Endothelial cell of umbilical vein (primary cell): ENCODE measurements at regions not wholly inside any gene's neighbourhood (a gene's known extent, or its start where the extent isn't known, plus 50 kb on each side); places are given as distances from the start of the nearest gene placed in this dataset.

Experiments used
- BruUV-seq: library from RNA; stranded (reverse); fragments of 400-500 nt; replicated peaks from 2 replicates; lab custom pipeline; 2021; lab: Mats Ljungman, UMichigan
- CTCF ChIA-PET: fragments of 300-600, 350-600 bp; sonication (Branson Sonifier 250); formaldehyde crosslinking; loops from one replicate; lab custom pipeline; 2021; ENCODE audit warnings: antibody characterized with exemption, inconsistent platforms; lab: Charles Lee
- POLR2A ChIA-PET: fragments of 300-600, 350-600 bp; sonication (Branson Sonifier 250); formaldehyde crosslinking; loops from one replicate; lab custom pipeline; 2021; ENCODE audit warnings: antibody characterized with exemption, inconsistent platforms; lab: Charles Lee
- DNase-seq: peaks from one replicate; pipeline ENCODE4 v3.0.0-alpha.2; 2011; ENCODE audit warnings: low read depth, low spot score
- FAIRE-seq: peaks from 2 replicates; lab custom pipeline; 2011; peaks lifted over from hg19 to GRCh38; lab: Jason Lieb, UNC
- H2AFZ ChIP-seq: 2 replicates; pipeline ENCODE4 v1.6.0; 2012; ENCODE audit warnings: low read depth, low read length, control low read depth, inconsistent platforms
- H3K27ac ChIP-seq: 2 replicates; pipeline ENCODE4 v1.5.1; 2011; ENCODE audit warnings: low read depth, mild to moderate bottlenecking, control low read depth, low read length, moderate library complexity; ENCODE audit not compliant: insufficient read depth
- H3K27me3 ChIP-seq, 2 experiments: 2 replicates each; pipeline versions ENCODE4 v1.6.0 to v1.6.1; 2011; ENCODE audit warnings: low read length in 2 of 2, mixed read lengths in 1 of 2; ENCODE audit not compliant: control insufficient read depth in 2 of 2, insufficient read depth in 2 of 2
- H3K36me3 ChIP-seq, 2 experiments: 2 replicates in 1 of 2; 3 replicates in 1 of 2; pipeline ENCODE4 v1.5.1; 2011; ENCODE audit warnings: low read length in 2 of 2, mild to moderate bottlenecking in 1 of 2, moderate library complexity in 1 of 2; ENCODE audit not compliant: control insufficient read depth in 2 of 2, insufficient read depth in 2 of 2; ENCODE audit errors: extremely low read depth in 1 of 2
- H3K4me1 ChIP-seq: 3 replicates; pipeline ENCODE4 v1.5.1; 2011; ENCODE audit warnings: mild to moderate bottlenecking, low read length; ENCODE audit not compliant: control insufficient read depth, insufficient read depth; ENCODE audit errors: extremely low read depth
- H3K4me2 ChIP-seq: 2 replicates; pipeline ENCODE4 v1.6.1; 2011; ENCODE audit warnings: low read length, control low read depth, mixed read lengths; ENCODE audit not compliant: insufficient read depth
- H3K4me3 ChIP-seq, 3 experiments: fragments of 200-600 bp in 1 of 3; sonication (generic), shearing (Covaris generic) in 1 of 3; replicated peaks in 1 of 3; 2 replicates each; pipeline ENCODE4 v1.5.1; 2011 to 2016; ENCODE audit warnings: control low read depth in 3 of 3, low read length in 3 of 3, mild to moderate bottlenecking in 2 of 3, inconsistent platforms in 1 of 3, low read depth in 1 of 3, moderate library complexity in 1 of 3; ENCODE audit not compliant: insufficient read depth in 1 of 3
- H3K79me2 ChIP-seq: 2 replicates; pipeline ENCODE4 v1.6.0; 2012; ENCODE audit warnings: low read length, inconsistent platforms; ENCODE audit not compliant: control insufficient read depth, insufficient read depth
- H3K9ac ChIP-seq: replicated peaks from 2 replicates; pipeline ENCODE3; 2011; ENCODE audit warnings: low read length, control low read depth; ENCODE audit not compliant: insufficient read depth; ENCODE audit errors: extremely low read depth
- H3K9me1 ChIP-seq: replicated peaks from 3 replicates; pipeline ENCODE4 v1.6.0; 2011; ENCODE audit warnings: mild to moderate bottlenecking, low read length; ENCODE audit not compliant: control insufficient read depth, insufficient read depth; ENCODE audit errors: extremely low read depth
- H3K9me3 ChIP-seq: replicated peaks from 2 replicates; pipeline ENCODE4 v1.5.1; 2012; ENCODE audit warnings: low read length, inconsistent platforms; ENCODE audit not compliant: control insufficient read depth, insufficient read depth
- H4K20me1 ChIP-seq: replicated peaks from 2 replicates; pipeline ENCODE3; 2011; ENCODE audit warnings: mild to moderate bottlenecking, low read length; ENCODE audit not compliant: control insufficient read depth, insufficient read depth; ENCODE audit errors: extremely low read depth
- CTCF ChIP-seq, 2 donors: IDR thresholded peaks; 1 replicate in 1 of 2; 2 replicates in 1 of 2; pipeline ENCODE4 v1.5.1; 2011; ENCODE audit warnings: low read length in 2 of 2, mild to moderate bottlenecking in 2 of 2, moderate library complexity in 2 of 2, control low read depth in 1 of 2, inconsistent platforms in 1 of 2, low read depth in 1 of 2; ENCODE audit not compliant: insufficient read depth in 1 of 2; ENCODE audit errors: extremely low read depth in 1 of 2
- EZH2 ChIP-seq: IDR thresholded peaks from 2 replicates; pipeline ENCODE4 v1.6.1; 2012; ENCODE audit warnings: borderline replicate concordance, low read depth, mild to moderate bottlenecking, moderate library complexity, low read length, inconsistent platforms; ENCODE audit not compliant: severe bottlenecking
- FOS ChIP-seq: IDR thresholded peaks from 2 replicates; pipeline ENCODE4 v1.6.1; 2011; ENCODE audit warnings: mild to moderate bottlenecking, low read length, moderate library complexity, borderline replicate concordance; ENCODE audit not compliant: insufficient read depth
- GATA2 ChIP-seq: IDR thresholded peaks from 2 replicates; pipeline ENCODE4 v1.7.0; 2011; ENCODE audit warnings: low read depth, mild to moderate bottlenecking, moderate library complexity, mixed read lengths, low read length; ENCODE audit not compliant: insufficient read length, insufficient read depth
- JUN ChIP-seq: IDR thresholded peaks from 2 replicates; pipeline ENCODE4 v1.6.1; 2011; ENCODE audit warnings: borderline replicate concordance, low read depth; ENCODE audit not compliant: insufficient read length, insufficient read depth
- MAX ChIP-seq: IDR thresholded peaks from 2 replicates; pipeline ENCODE4 v1.6.1; 2011; ENCODE audit not compliant: insufficient read depth, insufficient read length
- MYC ChIP-seq: IDR thresholded peaks from one replicate; pipeline ENCODE4 v1.6.1; 2011; ENCODE audit warnings: mild to moderate bottlenecking, low read depth, low read length
- POLR2A ChIP-seq: IDR thresholded peaks from 2 replicates; pipeline ENCODE4 v1.6.1; 2012; ENCODE audit warnings: low read depth, mild to moderate bottlenecking, control low read depth, low read length
- POLR2AphosphoS5 ChIP-seq: IDR thresholded peaks from 2 replicates; pipeline ENCODE4 v1.6.1; 2012; ENCODE audit warnings: low read depth, mild to moderate bottlenecking, control low read depth, low read length, moderate library complexity; ENCODE audit not compliant: insufficient read depth
- dilution Hi-C: fragments of 300-500 bp; cut with MboI; formaldehyde crosslinking; loops from one replicate; pipeline ENCODE4 v1.15.0; 2019; ENCODE audit warnings: low sequenced_read_pairs; ENCODE audit not compliant: extremely low pct_ligation_motif_present
- intact Hi-C: fragments of 100-400 bp; cut with micrococcal nuclease; formaldehyde crosslinking; loops from one replicate; pipeline ENCODE4 v1.10.0; 2022

- Histone ChIP-seq H3K4me1 (no peaks in the 10 kb centered on the region), H2AFZ (no peak overlapping the region), H3K4me2 (no peak overlapping the region), H3K9me3 (peaks cover 13% of the 10 kb centered on the region), H3K27me3 (no peaks in the 10 kb centered on the region), H3K9me1 (no peaks in the 10 kb centered on the region), H3K79me2 (no peaks in the 10 kb centered on the region), H4K20me1 (no peaks in the 10 kb centered on the region), H3K27ac (no peak overlapping the region), H3K36me3 (no peaks in the 10 kb centered on the region), H3K9ac (no peak overlapping the region), H3K4me3 (no peak overlapping the region)
- DNase-seq (no peak), FAIRE-seq (no peak)
- no TSS peak for BruUV-seq
- CTCF ChIA-PET = no interaction called here
- intact Hi-C loops = no loop called here
- dilution Hi-C loops = no loop called here
- no peak for TF ChIP-seq FOS
- TF ChIP-seq MAX = no peak
- no peak for TF ChIP-seq CTCF (IDR thresholded peaks at IDR 0.05; ENCODE audit: extremely low read depth in 1 of 2, insufficient read depth in 1 of 2, low read depth in 1 of 2, low read length in 2 of 2)
- no peak for TF ChIP-seq GATA2
- TF ChIP-seq POLR2A = no peak
- no peak for TF ChIP-seq MYC
- TF ChIP-seq EZH2 = no peak
- no peak for TF ChIP-seq JUN
- TF ChIP-seq POLR2AphosphoS5 = no peak
- POLR2A ChIA-PET = no interaction called here
Observed at GRCh38 chr22:48734961-48735360, 1092.7 kb downstream of the BRD1 start.
